ENCODE measurements at regions not wholly inside any gene's neighbourhood (a gene's known extent, or its start where the extent isn't known, plus 50 kb on each side); places are given as distances from the start of the nearest gene placed in this dataset.

- ChIA-PET CTCF (interaction anchor here (0.6 kb wide), 1 partner anchor 84 kb away, joined by 3 read pairs; no protein-coding TSS in a partner anchor), POLR2A (no interaction called here)
- Mint-ChIP-seq H3K9me3 (ENCODE audit: unreplicated experiment) (no peaks in the 10 kb centered on the region), H3K4me1 (ENCODE audit: insufficient read depth, unreplicated experiment) (no peaks in the 10 kb centered on the region), H3K27ac (ENCODE audit: low read depth, unreplicated experiment) (no peak overlapping the region), H3K36me3 (ENCODE audit: insufficient read depth, unreplicated experiment) (no peaks in the 10 kb centered on the region), H3K27me3 (ENCODE audit: insufficient read depth, unreplicated experiment) (peaks cover 12% of the 10 kb centered on the region), H3K4me3 (ENCODE audit: unreplicated experiment) (no peak overlapping the region)
- intact Hi-C loops (cut with micrococcal nuclease): no loop called here
- DNase-seq (ENCODE audit: unreplicated experiment): no peak
- no TSS peak for BruUV-seq (replicated peaks)
- no peak for TF ChIP-seq CTCF (IDR thresholded peaks at IDR 0.05; ENCODE audit: unreplicated experiment)
Observed at GRCh38 chr3:115347737-115348136, 200.6 kb upstream of the ZBTB20 start.

GRCh38 chr3:115348412-115348811 is 201.3 kb upstream of the ZBTB20 start:
- POLR2A ChIA-PET: no interaction called here
- CTCF ChIA-PET: interaction anchor here (0.6 kb wide), 1 partner anchor 1170 kb away, joined by 3 read pairs; no protein-coding TSS in a partner anchor
- no peak for TF ChIP-seq CTCF (IDR thresholded peaks at IDR 0.05; ENCODE audit: unreplicated experiment)
- BruUV-seq (replicated peaks): no TSS peak
- Mint-ChIP-seq H3K4me3 (ENCODE audit: unreplicated experiment) (no peak overlapping the region), H3K4me1 (ENCODE audit: insufficient read depth, unreplicated experiment) (no peaks in the 10 kb centered on the region), H3K9me3 (ENCODE audit: unreplicated experiment) (no peaks in the 10 kb centered on the region), H3K36me3 (ENCODE audit: insufficient read depth, unreplicated experiment) (no peaks in the 10 kb centered on the region), H3K27me3 (ENCODE audit: insufficient read depth, unreplicated experiment) (peaks cover 12% of the 10 kb centered on the region), H3K27ac (ENCODE audit: low read depth, unreplicated experiment) (no peak overlapping the region)
- no peak for DNase-seq (ENCODE audit: unreplicated experiment)
- intact Hi-C loops (cut with micrococcal nuclease): no loop called here

GRCh38 chr3:115348951-115349745 is 202.1 kb upstream of the ZBTB20 start:
- H3K36me3 Mint-ChIP-seq (ENCODE audit: insufficient read depth, unreplicated experiment): no peaks in the 10 kb centered on the region
- no peaks in the 10 kb centered on the region for H3K9me3 Mint-ChIP-seq (ENCODE audit: unreplicated experiment)
- H3K4me1 Mint-ChIP-seq (ENCODE audit: insufficient read depth, unreplicated experiment): no peaks in the 10 kb centered on the region
- TF ChIP-seq CTCF (IDR thresholded peaks at IDR 0.05; ENCODE audit: unreplicated experiment): no peak
- POLR2A ChIA-PET: no interaction called here
- no peak overlapping the region for H3K27ac Mint-ChIP-seq (ENCODE audit: low read depth, unreplicated experiment)
- BruUV-seq (replicated peaks): no TSS peak
- no peak for DNase-seq (ENCODE audit: unreplicated experiment)
- CTCF ChIA-PET: interaction anchor here (0.6 kb wide), 2 partner anchors 119 to 1170 kb away, joined by 3 to 4 read pairs; no protein-coding TSS in a partner anchor
- H3K27me3 Mint-ChIP-seq (ENCODE audit: insufficient read depth, unreplicated experiment): peaks cover 12% of the 10 kb centered on the region
- intact Hi-C loops (cut with micrococcal nuclease): no loop called here
- H3K4me3 Mint-ChIP-seq (ENCODE audit: unreplicated experiment): no peak overlapping the region

- Mint-ChIP-seq H3K4me1 (ENCODE audit: insufficient read depth, unreplicated experiment) (no peaks in the 10 kb centered on the region), H3K9me3 (ENCODE audit: unreplicated experiment) (no peaks in the 10 kb centered on the region), H3K27ac (ENCODE audit: low read depth, unreplicated experiment) (no peak overlapping the region), H3K27me3 (ENCODE audit: insufficient read depth, unreplicated experiment) (no peaks in the 10 kb centered on the region), H3K4me3 (ENCODE audit: unreplicated experiment) (no peak overlapping the region), H3K36me3 (ENCODE audit: insufficient read depth, unreplicated experiment) (no peaks in the 10 kb centered on the region)
- no TSS peak for BruUV-seq (replicated peaks)
- ChIA-PET CTCF (no interaction called here), POLR2A (no interaction called here)
- TF ChIP-seq CTCF (IDR thresholded peaks at IDR 0.05; ENCODE audit: unreplicated experiment): no peak
- intact Hi-C loops (cut with micrococcal nuclease): no loop called here
- no peak for DNase-seq (ENCODE audit: unreplicated experiment)
Observed at GRCh38 chr3:115350606-115351005, 203.5 kb upstream of the ZBTB20 start.
